GM21737 (cell line): ENCODE measurements at regions not wholly inside any gene's neighbourhood (a gene's known extent, or its start where the extent isn't known, plus 50 kb on each side); places are given as distances from the start of the nearest gene placed in this dataset.
"Not testable (repeated sequence)": the region's sequence is repeated elsewhere in the genome, so short reads cannot be mapped to it uniquely, and the experiment has no call there.

Experiments
- ATAC-seq: cut with Tn5 transposase; IDR thresholded peaks from one replicate; pipeline ENCODE4 v1.9.1; 2021; ENCODE audit warnings: mild to moderate bottlenecking, moderate library complexity; ENCODE audit not compliant: unreplicated experiment

DNA sequence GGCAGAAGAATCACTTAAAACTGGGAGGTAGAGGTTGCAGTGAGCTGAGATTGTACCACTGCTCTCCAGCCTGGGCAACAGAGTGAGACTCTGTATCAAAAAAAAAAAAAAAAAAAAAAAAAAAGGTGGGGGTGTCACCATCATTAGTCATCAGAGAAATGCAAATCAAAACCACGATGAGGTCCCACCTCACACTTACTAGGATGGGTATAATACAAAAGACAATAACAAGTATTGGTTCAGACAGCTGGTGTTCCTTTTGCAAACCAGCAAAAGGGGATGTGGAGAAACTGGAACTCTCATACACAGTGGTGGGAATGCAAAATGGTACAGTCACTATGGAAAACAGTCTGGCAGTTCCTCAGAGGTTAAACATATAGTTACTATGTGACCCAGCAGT is 78.7 kb upstream of the TSC22D2 start:
- ATAC-seq: no peak

DNA sequence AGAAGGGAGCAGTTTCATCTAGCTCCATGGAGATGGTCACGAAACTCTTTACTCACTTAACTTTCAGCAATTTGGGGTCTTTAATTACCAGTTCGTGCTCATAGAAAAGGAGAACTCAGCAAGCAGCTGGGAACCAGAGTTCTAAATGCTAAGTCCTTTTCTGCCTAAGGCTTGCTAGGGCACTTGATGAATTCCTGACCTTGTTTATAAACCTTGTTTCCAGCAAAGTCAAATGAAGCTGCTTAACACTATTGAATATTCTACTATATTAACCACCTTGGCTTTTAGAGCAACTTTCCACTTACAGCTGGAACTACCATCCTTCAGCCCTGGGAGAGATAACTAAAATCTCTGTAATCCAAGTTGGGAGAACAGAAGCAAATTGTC is 79.5 kb upstream of the TSC22D2 start:
- no peak for ATAC-seq

DNA sequence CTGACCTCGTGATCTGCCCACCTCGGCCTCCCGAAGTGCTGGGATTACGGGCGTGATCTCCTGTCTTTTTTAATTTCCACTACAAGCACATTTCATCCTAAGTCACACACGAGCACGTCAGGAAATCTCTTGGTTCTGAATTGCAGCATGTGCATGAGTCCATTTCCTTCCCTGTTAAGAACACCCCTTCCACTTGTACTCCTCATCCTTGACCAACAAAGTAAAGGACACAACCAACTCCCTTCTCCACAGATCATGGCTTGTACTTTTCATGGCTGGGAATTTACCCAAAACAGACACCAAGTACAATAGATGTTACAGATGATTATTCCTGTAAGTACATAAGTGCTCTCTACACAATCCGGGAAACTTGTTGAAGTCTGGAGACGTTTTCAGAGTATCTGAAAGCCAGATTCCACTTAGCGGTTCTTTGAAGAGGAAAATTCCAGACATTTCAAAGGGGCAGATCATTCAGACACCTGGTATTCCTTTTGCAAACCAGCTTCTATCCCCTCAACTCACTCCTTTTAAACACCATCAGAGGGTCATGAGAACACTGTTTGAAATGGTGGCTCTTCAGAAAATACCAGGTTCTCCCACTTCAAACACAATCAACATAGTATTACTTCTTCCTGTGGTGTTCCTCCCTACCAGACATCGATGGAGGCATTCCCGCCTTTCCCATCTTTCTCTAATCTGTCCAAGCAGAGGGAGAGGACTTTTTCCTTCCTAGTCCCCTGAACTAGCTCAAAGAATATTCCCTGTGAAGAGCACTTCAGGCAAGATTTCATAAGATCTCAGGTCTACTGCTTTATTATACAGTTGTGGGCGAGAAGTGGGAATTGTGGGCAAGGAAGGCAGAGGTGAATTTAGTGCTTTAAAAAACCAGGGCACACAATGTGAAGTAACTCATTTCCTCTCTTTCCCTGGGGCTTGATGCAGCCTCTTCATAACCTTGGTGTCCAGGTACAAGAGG is 80.1 kb upstream of the TSC22D2 start:
- no peak for ATAC-seq

DNA sequence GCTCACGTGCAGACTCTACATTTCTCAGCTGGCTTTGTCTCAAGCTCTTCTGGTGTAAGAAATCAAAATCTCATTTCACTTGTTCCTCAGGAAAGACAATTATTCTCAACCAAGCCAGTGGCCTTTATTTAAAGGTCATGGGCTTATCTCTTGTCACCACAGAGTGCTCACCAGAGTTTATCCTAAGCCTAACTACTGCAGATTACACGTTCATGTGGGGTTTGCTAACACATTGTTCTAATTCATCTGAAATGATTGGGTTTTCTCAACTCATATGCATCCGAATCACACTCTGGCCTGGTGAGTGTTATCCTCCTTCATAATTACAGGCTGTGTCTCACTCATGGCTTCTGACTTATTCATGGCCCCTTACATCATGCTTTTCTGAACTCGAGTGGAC is 83.3 kb upstream of the TSC22D2 start:
- ATAC-seq: no peak

DNA sequence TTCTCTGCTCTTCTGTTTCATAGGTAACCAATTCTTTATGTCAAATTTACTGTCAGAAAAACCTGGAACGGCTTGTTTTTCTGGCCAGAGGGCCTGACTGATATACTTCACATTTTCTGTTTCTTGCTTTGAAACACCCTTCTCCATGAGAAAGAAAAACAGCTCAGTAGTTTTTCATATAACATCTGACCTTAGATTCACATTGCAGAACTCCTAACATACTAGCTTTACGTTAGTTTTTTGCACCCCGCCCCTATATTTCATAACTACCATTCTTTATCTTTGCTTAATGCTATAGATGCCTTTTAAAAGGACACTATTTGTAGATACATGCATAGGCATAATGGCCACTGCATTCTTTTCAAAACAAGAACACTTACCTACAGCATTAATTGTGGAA is 83.9 kb upstream of the TSC22D2 start:
- ATAC-seq: no peak

DNA sequence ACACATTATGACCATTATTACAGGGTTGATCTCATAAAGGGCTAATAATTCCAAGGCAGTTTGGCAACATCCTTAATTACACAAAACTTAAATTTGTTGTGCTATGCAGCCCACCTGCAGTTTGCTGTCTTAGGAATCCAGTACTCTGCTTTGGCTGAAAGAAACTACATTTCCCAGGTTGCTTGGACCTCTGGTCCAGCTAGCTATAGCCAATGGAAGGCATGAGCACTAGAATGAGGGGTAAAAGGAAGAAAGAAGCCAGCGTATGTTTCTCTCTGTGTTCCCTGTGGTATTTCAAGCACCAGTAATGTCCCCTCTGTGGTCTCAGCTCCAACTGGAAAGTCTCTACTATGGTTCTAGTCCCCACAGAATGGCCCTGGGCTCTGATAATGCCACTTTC is 84.3 kb upstream of the TSC22D2 start:
- ATAC-seq: no peak

DNA sequence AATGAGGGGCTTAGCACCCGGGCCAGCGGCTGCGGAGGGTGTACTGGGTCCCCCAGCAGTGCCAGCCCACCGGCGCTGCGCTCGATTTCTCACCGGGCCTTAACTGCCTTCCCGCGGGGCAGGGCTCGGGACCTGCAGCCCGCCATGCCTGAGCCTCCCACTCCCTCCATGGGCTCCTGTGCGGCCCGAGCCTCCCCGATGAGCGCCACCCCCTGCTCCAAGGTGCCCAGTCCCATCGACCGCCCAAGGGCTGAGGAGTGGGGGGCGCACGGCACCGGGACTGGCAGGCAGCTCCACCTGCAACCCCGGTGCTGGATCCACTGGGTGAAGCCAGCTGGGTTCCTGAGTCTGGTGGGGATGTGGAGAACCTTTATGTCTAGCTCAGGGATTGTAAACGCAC is 85.0 kb upstream of the TSC22D2 start:
- ATAC-seq: not testable (repeated sequence)

DNA sequence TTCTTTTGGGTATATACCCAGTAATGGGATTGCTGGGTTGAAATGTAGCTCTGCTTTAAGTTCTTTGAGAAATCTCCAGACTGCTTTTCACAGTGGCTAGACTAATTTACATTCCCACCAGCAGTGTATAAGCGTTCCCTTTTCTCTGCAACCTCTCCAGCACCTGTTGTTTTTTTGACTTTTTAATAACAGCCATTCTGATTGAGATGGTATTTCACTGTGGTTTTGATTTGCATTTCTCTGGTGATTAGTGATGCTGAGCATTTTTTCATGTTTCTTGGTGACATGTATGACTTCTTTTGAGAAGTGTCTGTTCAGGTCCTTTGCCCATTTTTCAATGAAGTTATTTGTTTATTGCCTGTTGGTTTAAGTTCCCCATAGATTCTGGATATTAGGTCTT is 87.1 kb upstream of the TSC22D2 start:
- ATAC-seq: not testable (repeated sequence)

DNA sequence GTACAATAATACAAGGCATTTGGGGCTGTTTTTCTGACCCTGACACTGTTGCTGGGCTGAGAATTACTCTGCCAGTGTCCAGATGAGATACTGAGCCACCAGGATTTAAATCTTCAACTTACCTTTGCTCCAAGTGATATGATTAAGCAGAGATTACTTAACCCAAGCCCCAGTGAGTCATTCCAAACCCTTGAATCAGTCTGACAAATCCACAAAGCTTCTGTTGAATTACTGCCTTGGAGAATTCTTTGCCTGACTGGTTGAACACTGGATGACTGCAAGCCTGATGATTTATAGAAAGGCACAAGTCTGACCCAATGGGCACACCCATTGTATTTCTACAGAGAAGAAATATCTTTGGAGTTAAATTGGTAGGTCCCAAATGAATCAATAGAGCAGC is 88.2 kb upstream of the TSC22D2 start:
- no peak for ATAC-seq

DNA sequence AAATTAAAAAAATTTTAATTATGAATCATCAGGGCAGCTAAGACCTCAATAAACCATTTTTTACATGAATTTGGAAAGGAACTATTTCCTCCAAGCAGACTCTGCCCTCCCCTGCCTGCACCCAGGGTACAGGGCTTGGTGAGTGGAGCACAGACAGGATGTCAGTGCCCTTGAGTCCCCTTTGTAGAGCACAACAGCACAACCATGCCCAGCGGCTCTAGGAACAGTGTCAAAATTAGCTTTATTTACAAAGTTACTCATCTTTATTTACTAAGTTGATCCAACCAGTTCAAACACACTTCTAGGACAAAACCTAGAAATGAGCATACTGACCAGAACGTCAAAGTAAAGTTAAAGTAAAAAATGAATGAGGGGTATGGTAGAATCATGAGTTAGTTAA is 90.6 kb upstream of the TSC22D2 start:
- ATAC-seq: no peak

DNA sequence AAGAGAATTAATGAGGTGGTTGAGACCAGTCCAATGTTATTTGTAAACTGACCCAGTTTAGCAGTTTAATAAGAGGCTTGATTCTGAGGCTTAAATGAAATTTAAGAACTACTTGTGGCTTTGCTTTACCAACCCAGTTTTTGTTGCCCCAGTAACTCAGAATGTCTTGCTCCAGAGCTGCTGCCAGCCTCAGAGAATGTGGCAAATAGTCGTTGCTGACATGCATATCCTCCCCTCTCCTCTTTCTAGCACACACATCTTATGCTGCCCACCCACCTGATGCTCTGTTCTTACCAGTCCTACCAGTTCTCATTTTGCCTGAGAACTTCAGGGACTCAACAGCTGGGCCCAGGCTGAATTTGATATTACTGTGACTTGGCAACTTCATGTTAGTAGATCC is 92.4 kb upstream of the TSC22D2 start:
- ATAC-seq: no peak

DNA sequence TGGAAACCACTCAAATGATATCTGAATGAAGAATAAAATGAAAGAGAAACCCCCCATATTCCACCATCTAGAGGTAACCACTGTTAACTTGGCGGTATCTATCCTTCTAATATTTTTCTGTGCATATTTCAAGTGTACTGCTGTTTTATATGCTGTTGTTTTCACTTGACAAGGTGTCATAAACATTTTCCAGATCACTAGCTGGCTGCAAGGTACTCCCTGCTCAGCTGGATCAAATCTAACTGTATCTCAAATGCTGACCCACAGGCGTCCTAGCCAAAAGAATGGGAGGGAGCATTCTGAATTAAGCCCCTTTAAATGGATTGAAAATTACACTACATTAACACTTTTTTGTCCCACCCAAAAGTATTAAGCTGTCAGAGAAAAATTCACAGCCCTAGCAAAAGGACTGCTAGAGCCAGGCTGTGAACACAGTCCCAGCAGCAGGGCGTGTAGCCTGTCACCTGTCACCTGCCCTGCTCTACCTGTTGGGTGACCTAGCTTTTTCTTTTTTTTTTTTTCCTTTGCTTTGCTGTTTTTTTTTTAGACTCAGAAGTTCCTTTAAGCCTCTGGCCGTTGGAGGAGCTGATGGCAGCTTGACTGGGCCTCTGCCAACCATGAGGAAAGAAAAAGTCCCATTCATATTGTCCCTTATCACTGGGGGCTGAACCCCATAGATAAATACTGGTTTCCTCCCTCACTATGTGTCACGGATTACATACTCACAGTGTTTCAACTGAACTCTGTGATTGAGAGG is 93.7 kb upstream of the TSC22D2 start:
- no peak for ATAC-seq

DNA sequence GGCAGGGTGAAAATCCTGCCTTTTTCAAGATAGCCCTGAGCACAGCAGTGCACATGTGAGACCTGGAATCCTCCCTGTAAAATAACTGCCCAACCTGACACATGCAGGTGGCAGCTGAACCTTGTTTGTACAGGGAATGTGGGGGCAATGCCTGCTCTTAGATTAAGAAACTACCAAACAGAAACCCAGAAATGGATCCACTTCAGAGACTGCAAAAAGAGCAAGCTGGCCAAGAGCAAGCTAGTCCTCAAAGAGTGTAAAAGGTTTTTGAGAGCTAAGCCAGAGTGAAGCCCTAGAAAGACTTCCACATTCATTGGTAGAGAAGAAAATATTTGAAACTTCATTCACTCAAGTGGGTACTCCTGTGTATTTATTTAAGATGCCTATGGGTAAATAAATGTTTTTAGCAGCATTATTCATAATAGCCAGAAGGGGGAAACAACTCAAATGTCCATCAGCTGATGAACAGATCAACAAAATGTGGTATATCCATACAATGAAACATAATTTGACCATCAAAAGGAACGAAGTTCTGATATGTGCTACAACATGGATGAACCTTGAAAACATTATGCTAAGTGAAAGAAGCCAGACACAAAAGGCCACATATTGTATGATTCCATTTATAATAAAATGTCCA is 96.0 kb upstream of the TSC22D2 start:
- ATAC-seq: no peak

DNA sequence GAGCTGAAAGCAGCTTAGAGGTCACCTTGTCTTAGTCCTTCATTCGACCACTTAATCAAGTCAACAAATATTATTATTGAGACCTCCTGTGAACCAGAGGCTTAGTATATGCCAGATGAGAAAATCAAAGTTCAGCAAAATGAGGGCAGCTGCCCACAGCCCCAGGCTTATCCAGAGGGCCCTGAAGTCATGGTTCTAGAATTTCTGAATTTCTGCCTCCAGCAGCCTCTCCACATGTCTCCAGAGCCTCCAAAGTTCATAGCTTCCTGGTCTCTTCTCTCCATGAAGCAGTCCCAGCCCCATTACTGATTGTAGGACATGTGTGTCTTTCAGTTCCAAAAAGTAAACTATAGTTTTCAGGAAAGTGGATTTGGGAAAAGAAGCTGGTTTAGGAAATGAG is 96.9 kb upstream of the TSC22D2 start:
- no peak for ATAC-seq

DNA sequence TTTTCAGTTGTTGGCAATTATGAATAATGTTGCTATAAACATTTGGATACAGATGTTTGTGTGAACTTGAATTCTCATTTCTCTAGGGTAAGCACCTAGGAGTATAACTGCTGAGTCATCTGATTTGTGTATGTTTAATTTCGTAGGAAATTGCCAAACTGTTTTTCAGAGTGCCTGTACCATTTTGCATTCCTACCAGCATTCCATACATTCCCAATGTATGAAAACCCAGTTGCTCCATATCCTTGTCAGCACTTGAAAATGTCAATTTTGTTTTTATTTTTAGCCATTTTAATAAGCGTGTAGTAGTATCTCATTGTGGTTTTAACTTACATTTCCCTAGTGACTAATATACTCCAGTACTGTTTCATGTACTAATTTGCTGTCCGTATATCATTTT is 98.5 kb upstream of the TSC22D2 start:
- ATAC-seq: no peak

DNA sequence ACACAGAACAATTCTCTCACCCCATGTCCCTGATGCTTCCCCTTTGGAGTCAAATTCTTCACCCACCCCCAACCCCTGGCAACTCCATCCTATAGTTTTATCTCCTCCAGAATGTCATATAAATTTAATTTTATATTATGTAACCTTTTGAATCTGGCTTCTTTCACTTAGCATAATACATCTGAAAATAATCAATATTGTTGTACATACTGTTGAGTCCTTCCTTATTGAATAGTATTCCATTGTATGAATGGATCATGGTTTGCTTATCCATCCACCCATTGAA is 98.9 kb upstream of the TSC22D2 start:
- ATAC-seq: no peak

DNA sequence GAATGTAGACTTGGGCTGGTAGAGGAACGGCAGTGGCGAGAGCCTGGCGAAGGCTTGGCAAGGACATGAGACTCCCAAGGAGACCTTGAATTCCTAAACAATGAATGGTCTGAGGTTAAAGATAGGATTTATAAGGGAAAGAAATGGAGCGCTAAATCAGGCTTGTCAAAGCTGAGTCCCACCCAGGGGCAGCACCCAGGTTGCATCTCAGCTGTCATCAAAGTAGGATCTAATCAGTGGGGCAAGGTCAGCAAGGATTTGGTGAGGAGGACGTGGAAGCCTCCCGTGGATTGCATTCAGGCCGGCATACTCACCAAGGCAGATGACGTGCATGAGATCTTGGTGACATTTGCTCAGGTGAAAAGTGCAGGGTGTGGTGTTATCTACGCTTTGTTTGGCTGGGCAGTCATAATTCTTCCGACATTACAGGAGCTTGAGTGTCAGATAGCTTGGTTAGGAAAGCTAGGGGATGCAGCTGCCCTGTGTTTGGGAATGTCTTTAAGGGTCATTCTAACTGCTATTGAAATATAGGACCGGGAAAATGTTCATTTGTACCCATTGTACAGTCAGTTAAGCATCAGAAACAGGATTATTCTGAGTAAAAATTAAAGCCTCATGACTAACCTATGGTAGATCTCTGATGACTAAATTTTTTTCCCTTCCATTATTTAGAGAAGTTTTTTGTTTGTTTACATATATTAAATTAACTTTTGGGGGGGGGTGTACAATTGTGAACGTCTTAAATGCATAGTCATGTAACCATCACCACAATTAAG is 99.4 kb upstream of the TSC22D2 start:
- no peak for ATAC-seq

DNA sequence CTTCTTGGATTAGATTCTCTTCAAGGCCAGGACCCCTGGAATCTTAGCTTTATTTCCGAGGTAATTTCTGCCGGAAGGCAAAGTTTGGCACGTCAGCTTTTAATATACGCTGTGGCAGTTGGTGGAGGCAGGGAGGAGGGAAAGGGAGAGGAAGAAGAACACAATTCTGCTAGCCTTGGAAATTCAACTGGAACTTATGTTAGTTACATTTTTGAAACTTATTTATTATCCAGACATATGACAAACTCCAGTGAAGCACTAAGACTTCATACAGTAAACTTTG is 100.1 kb upstream of the TSC22D2 start:
- ATAC-seq: no peak

DNA sequence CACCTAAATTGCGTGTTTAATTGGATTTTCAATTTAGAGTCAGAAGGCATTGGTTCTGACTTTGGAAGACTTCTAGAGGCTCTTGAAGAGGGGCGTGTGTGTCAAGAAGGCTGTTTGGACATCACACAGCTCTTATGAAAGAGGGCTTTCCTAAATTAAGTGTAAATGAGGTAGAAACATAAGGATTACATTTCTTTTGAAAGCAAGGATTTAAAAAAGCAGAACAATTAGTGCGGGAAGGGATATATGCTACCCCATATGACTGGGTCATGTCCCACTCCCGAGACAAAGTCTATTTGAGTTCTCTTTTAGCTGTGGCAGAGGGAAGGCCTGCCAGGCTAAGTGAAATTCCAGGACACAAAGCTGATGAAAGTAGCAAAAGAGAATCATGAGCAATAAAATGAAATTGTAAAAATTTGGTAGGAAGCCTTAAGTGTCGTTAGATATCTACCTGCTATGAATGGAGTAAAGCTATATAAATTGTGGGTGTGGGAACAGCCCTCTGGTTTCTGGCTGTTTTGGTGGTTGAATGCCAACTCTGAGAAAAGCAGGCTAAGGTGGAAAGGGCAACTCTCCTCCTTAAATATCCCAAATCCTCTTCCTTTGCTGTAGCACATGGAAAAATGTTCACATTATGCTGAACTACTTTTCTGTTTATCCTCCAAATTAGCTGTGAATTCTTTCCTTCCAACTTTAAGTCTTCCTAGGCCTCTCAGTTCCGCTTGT is 100.6 kb upstream of the TSC22D2 start:
- ATAC-seq: no peak

DNA sequence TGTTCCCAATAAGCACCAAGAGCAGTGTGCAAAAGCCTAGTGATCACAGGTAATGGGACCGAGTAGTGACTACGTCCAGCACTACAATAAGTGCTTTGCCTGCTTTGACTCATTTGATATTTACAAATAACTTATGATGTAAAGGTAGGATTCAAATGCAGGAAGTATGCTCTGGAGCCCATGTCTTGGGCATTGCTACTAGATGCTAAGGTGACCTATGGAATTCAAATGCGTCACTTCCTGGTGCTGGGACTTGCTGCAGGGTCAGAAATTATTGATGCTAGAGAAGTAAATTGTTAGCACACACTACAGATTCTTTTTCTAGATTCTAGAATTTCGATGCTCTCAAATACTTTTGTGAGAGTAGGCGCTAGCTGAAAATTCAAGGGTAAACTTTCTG is 101.2 kb upstream of the TSC22D2 start:
- no peak for ATAC-seq

DNA sequence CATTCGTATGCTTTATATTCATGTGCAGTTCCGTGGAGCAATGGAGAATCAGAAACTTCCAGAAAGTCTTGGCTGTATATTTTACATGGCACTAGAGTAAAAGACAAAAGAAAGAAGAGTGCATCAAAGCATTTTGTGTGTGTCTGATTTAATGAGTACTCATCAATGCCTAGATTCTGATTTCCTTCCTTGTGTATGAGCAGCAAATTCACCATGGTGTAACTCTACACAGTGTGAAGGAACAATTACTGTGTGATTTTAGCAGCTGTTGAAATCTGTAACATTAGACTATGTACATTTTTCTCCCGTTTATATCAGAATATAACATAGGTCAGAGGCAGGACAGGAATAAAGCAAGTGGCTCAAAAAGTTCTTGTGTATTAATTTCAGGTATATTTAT is 102.0 kb upstream of the TSC22D2 start:
- ATAC-seq: no peak
